ENCODE measurements at regions not wholly inside any gene's neighbourhood (a gene's known extent, or its start where the extent isn't known, plus 50 kb on each side); places are given as distances from the start of the nearest gene placed in this dataset.

DNA sequence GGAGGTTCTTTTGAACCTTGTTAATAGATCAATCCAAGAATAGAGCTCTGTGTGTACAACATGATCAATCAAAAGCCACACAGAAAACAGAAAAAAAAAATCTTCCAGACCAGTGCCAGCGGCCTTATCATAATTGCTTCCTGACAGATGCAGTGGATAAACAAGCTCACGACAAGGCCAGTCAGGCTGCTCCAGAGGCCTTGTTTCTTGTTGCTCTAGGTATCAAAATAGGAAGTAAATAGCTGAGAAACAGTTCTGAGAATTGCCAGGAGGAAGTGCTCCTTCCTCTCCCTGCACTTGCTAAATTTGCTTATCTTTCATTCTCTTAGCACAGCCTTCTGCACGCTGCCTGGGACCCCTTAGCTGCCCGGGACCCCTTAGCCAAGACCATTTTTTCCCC, 199.0 kb upstream of the TARS1 start:
- POLR2A ChIA-PET, result no interaction called here
- Histone ChIP-seq H3K27ac (ENCODE audit: low read depth in 1 of 2, low read length in 2 of 2) (no peak overlapping the region), H3K36me3 (ENCODE audit: insufficient read depth, low read length) (no peaks in the 10 kb centered on the region), H3K4me3 (ENCODE audit: low read length) (no peak overlapping the region), H3K4me1 (ENCODE audit: insufficient read depth, low read length) (no peaks in the 10 kb centered on the region), H3K9me3 (ENCODE audit: control insufficient read depth in 1 of 2, insufficient read depth in 1 of 2, low read length in 2 of 2) (peaks cover 0 to 3% of the 10 kb centered on the region in 2 experiments), H3K27me3 (ENCODE audit: control insufficient read depth in 1 of 2, insufficient read depth in 2 of 2, low read length in 2 of 2) (no peaks in the 10 kb centered on the region)
- no peaks in the 10 kb centered on the region for H3K4me1 Mint-ChIP-seq (ENCODE audit: low read depth)
- TF ChIP-seq CTCF (IDR thresholded peaks at IDR 0.05), result no peak
- H3K36me3 Mint-ChIP-seq (ENCODE audit: low read depth), result no peaks in the 10 kb centered on the region
- no peak overlapping the region for H3K27ac Mint-ChIP-seq
- CTCF ChIA-PET, result no interaction called here
- H3K9me3 Mint-ChIP-seq, result no peaks in the 10 kb centered on the region
- no peaks in the 10 kb centered on the region for H3K27me3 Mint-ChIP-seq
- DNase-seq, result peak in 3 of 14 experiments; percentile 6 to 27 (median 15)
- no peak for ATAC-seq (ENCODE audit: poor library complexity)
- no peak overlapping the region for H3K4me3 Mint-ChIP-seq
- intact Hi-C loops (cut with DNase I, micrococcal nuclease), result no loop called here

DNA sequence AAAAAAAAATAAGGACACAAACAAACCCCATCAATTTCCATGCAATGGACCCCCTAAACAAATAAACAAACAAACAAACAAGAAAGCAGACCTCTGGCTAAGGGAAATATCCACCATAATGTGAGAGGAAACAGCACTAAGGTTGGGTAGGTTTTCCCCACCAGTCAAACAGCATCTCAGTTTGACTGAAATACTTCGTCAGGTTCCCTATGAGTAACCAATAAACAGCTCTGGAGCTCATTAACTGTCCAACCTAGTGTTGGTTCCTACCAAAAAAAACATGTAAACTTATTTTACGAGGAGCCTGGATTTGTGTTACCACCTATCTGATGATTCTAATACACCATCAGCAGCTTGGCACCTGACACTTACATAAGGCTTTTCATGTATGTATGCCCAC, 198.5 kb upstream of the TARS1 start:
- POLR2A ChIA-PET, result no interaction called here

DNA sequence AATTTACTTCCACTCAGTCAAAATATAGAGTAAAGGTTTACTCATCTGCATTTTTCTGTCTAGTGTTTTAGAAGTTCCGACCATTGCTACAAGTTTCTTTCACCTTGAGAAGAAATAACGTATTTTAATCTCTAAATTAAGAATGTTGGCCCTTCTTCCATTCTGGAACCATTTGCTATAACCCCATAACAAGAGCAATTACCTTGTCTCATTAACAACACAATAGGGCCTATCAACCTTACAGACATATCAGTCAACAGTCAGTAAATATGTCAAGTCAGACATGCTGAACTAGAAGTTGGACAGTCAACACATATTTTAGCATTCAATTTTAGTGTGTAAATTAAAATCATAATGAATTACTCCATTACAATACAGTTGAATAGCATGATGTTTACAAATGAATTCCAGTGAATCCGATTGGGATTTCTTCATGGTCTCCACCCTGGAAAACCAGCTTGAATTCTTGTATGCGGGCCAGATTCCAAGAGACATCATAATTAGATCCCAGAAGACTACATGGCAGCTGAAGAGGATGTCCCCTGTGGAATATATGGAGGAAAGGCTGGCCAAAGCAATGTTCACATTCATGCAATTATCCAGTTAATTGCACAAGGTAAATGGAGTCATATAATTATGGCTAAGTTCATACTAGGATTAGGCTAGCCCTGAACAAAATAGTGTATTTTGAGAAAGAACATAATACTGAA, 196.2 kb upstream of the TARS1 start:
- ChIA-PET POLR2A (no interaction called here), CTCF (no interaction called here)
- no peaks in the 10 kb centered on the region for H3K36me3 Mint-ChIP-seq (ENCODE audit: low read depth)
- H3K36me3 ChIP-seq (ENCODE audit: insufficient read depth, low read length), result no peaks in the 10 kb centered on the region
- H3K9me3 Mint-ChIP-seq, result no peaks in the 10 kb centered on the region
- H3K4me3 ChIP-seq (ENCODE audit: low read length), result no peak overlapping the region
- intact Hi-C loops (cut with DNase I, micrococcal nuclease), result no loop called here
- no peak overlapping the region for H3K4me3 Mint-ChIP-seq
- no peaks in the 10 kb centered on the region for H3K4me1 Mint-ChIP-seq (ENCODE audit: low read depth)
- H3K4me1 ChIP-seq (ENCODE audit: insufficient read depth, low read length), result no peaks in the 10 kb centered on the region
- no peak for DNase-seq
- H3K27me3 Mint-ChIP-seq, result no peaks in the 10 kb centered on the region
- no peak for TF ChIP-seq CTCF (IDR thresholded peaks at IDR 0.05)
- ATAC-seq (ENCODE audit: poor library complexity), result no peak
- no peaks in the 10 kb centered on the region for H3K27me3 ChIP-seq (ENCODE audit: control insufficient read depth in 1 of 2, insufficient read depth in 2 of 2, low read length in 2 of 2)
- peaks cover 0 to 3% of the 10 kb centered on the region in 2 experiments for H3K9me3 ChIP-seq (ENCODE audit: control insufficient read depth in 1 of 2, insufficient read depth in 1 of 2, low read length in 2 of 2)
- no peak overlapping the region for H3K27ac ChIP-seq (ENCODE audit: low read depth in 1 of 2, low read length in 2 of 2)
- no peak overlapping the region for H3K27ac Mint-ChIP-seq

More for the DNA sequence above, 198.5 kb upstream of the TARS1 start:
- H3K4me1 Mint-ChIP-seq (ENCODE audit: low read depth), result no peaks in the 10 kb centered on the region
- H3K9me3 ChIP-seq (ENCODE audit: control insufficient read depth in 1 of 2, insufficient read depth in 1 of 2, low read length in 2 of 2), result peaks cover 0 to 3% of the 10 kb centered on the region in 2 experiments
- H3K4me3 Mint-ChIP-seq, result no peak overlapping the region
- DNase-seq, result no peak
- CTCF ChIA-PET, result no interaction called here
- no peak for ATAC-seq (ENCODE audit: poor library complexity)
- no peaks in the 10 kb centered on the region for H3K36me3 Mint-ChIP-seq (ENCODE audit: low read depth)
- H3K27ac Mint-ChIP-seq, result no peak overlapping the region
- no peaks in the 10 kb centered on the region for H3K4me1 ChIP-seq (ENCODE audit: insufficient read depth, low read length)
- no peaks in the 10 kb centered on the region for H3K27me3 Mint-ChIP-seq
- no peaks in the 10 kb centered on the region for H3K36me3 ChIP-seq (ENCODE audit: insufficient read depth, low read length)
- H3K27ac ChIP-seq (ENCODE audit: low read depth in 1 of 2, low read length in 2 of 2), result no peak overlapping the region
- H3K27me3 ChIP-seq (ENCODE audit: control insufficient read depth in 1 of 2, insufficient read depth in 2 of 2, low read length in 2 of 2), result no peaks in the 10 kb centered on the region
- H3K9me3 Mint-ChIP-seq, result no peaks in the 10 kb centered on the region
- no peak overlapping the region for H3K4me3 ChIP-seq (ENCODE audit: low read length)
- intact Hi-C loops (cut with DNase I, micrococcal nuclease), result no loop called here
- no peak for TF ChIP-seq CTCF (IDR thresholded peaks at IDR 0.05)
